Right atrium auricular region (tissue), 2 donors: ENCODE measurements at regions not wholly inside any gene's neighbourhood (a gene's known extent, or its start where the extent isn't known, plus 50 kb on each side); places are given as distances from the start of the nearest gene placed in this dataset.

ENCODE experiments used
- DNase-seq: peaks from one replicate; pipeline ENCODE4 v3.0.0-alpha.2; 2019; ENCODE audit warnings: low spot score
- H3K27ac ChIP-seq, 2 donors: fragments of 200-600 bp; sonication (generic); 1 replicate in 1 of 2; 2 replicates in 1 of 2; pipeline ENCODE4 v1.5.1; 2016 to 2019
- H3K27me3 ChIP-seq, 2 donors: fragments of 200-600 bp; sonication (generic); one replicate each; pipeline versions ENCODE4 v1.5.1 to v1.6.0; 2017 to 2019
- H3K36me3 ChIP-seq: fragments of 200-600 bp; sonication (generic); one replicate; pipeline ENCODE4 v1.5.1; 2016
- H3K4me1 ChIP-seq, 2 donors: fragments of 200-600 bp; sonication (generic); one replicate each; pipeline versions ENCODE4 v1.5.1 to v1.6.0; 2017 to 2019
- H3K4me3 ChIP-seq, 2 donors: fragments of 200-600 bp; sonication (generic); 1 replicate in 1 of 2; 2 replicates in 1 of 2; pipeline ENCODE4 v1.5.1; 2017 to 2019; ENCODE audit warnings: mild to moderate bottlenecking in 1 of 2, moderate library complexity in 1 of 2
- H3K9me3 ChIP-seq, 2 donors: fragments of 200-600 bp; sonication (generic); one replicate each; pipeline ENCODE4 v1.5.1; 2019
- CTCF ChIP-seq, 2 donors: fragments of 200-600 bp; sonication (generic); IDR thresholded peaks; one replicate each; pipeline ENCODE4 v1.5.1; 2019; ENCODE audit warnings: antibody characterized with exemption in 2 of 2

DNA sequence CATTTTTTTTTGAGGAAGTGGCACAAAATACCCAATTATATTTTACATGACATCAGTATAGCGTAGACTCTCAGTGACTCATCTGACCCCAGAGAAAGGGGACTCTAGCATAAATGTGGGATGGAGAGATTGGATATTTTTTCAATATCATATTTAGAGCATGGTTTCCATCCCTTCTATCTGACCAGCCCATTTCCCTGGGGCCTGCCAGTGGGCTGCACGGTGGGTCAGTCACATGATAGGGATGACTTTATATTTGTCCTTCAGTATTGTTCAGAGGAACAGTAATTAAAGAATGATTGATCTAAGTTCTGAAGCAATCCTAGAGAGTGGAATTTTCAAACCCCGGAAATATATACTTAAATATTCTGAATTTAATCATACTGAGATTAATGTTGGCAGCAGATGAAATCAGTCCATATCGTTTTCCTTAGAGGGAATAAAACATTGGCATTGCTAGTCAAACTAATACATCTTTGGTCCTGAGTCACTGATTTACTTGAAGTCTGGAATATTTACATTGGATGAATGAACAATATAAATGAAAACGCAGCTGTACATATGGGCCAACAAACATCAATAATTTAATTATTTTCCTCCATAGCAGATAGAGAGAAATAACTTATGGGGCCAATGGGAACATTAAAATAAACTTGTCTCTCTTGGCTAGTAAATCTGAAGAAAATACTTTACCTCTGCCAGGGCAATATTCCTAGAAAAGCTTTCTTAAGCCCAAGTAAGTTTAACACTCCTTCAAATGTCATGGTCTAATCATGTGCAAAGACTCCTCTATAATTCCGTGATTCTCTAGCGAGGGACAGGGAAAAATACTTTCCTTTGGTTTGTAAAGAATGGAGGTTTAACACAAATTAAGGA lies 563.6 kb upstream of the PKDCC start:
- DNase-seq: no peak

GRCh38 chr2:41484858-41485234 lies 563.0 kb upstream of the PKDCC start:
- Histone ChIP-seq H3K9me3 (no peaks in the 10 kb centered on the region), H3K4me3 (no peak overlapping the region), H3K36me3 (no peaks in the 10 kb centered on the region), H3K27me3 (no peaks in the 10 kb centered on the region), H3K27ac (no peak overlapping the region), H3K4me1 (peaks cover 0 to 6% of the 10 kb centered on the region in 2 donors)
- DNase-seq: no peak
- TF ChIP-seq CTCF (IDR thresholded peaks at IDR 0.05): no peak

More for the DNA sequence above, 563.6 kb upstream of the PKDCC start:
- H3K36me3 ChIP-seq: no peaks in the 10 kb centered on the region
- H3K27ac ChIP-seq: no peak overlapping the region
- TF ChIP-seq CTCF (IDR thresholded peaks at IDR 0.05): no peak
- H3K27me3 ChIP-seq: no peaks in the 10 kb centered on the region
- H3K4me3 ChIP-seq: no peak overlapping the region
- H3K9me3 ChIP-seq: no peaks in the 10 kb centered on the region
- H3K4me1 ChIP-seq: peaks cover 0 to 6% of the 10 kb centered on the region in 2 donors

GRCh38 chr2:41486948-41487347 lies 560.9 kb upstream of the PKDCC start:
- no peak for TF ChIP-seq CTCF (IDR thresholded peaks at IDR 0.05)

GRCh38 chr2:41488888-41489287 lies 558.9 kb upstream of the PKDCC start:
- no peak overlapping the region for H3K27ac ChIP-seq

More at GRCh38 chr2:41486948-41487347, 560.9 kb upstream of the PKDCC start:
- no peak overlapping the region for H3K4me3 ChIP-seq
- no peak for DNase-seq
- H3K9me3 ChIP-seq: no peaks in the 10 kb centered on the region
- no peaks in the 10 kb centered on the region for H3K36me3 ChIP-seq
- H3K4me1 ChIP-seq: peaks cover 0 to 6% of the 10 kb centered on the region in 2 donors
- no peaks in the 10 kb centered on the region for H3K27me3 ChIP-seq
- no peak overlapping the region for H3K27ac ChIP-seq

DNA sequence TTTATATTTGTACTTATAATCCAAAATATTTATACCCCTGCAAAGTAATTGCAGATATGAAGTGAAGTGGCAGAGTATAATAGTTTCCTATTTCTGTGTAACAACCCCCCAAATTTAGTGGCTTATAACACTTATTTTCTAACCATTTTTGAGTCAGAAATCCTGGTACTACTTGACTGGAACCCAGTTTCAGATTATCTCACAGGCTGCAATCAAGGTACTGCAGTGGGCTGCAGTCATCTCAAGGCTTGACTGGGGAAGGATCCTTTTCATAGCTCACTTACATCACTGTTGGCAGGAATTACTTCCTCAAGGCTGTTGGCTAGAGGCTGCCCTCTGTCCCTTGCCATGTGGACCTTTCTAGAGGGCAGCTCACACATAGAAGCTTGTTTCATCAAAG lies 558.2 kb upstream of the PKDCC start:
- Histone ChIP-seq H3K27me3 (no peaks in the 10 kb centered on the region), H3K9me3 (peaks cover 4 to 14% of the 10 kb centered on the region in 2 donors), H3K36me3 (no peaks in the 10 kb centered on the region), H3K4me1 (no peaks in the 10 kb centered on the region), H3K4me3 (no peak overlapping the region), H3K27ac (no peak overlapping the region)
- no peak for DNase-seq
- TF ChIP-seq CTCF (IDR thresholded peaks at IDR 0.05): no peak

More at GRCh38 chr2:41488888-41489287, 558.9 kb upstream of the PKDCC start:
- Histone ChIP-seq H3K9me3 (peaks cover 0 to 7% of the 10 kb centered on the region in 2 donors), H3K4me3 (no peak overlapping the region), H3K36me3 (no peaks in the 10 kb centered on the region), H3K4me1 (peaks cover 0 to under 1% of the 10 kb centered on the region in 2 donors), H3K27me3 (no peaks in the 10 kb centered on the region)
- no peak for TF ChIP-seq CTCF (IDR thresholded peaks at IDR 0.05)
- no peak for DNase-seq
